NCI-H187 (cell line): ENCODE measurements at regions not wholly inside any gene's neighbourhood (a gene's known extent, or its start where the extent isn't known, plus 50 kb on each side); places are given as distances from the start of the nearest gene placed in this dataset.
"Not testable (repeated sequence)": the region's sequence is repeated elsewhere in the genome, so short reads cannot be mapped to it uniquely, and the experiment has no call there.

Source experiments
- DNase-seq, 2 experiments: peaks; one replicate each; lab custom pipeline; 2025; lab: John Stamatoyannopoulos, UW

GRCh38 chr11:21625982-21626381 lies 566.9 kb upstream of the ANO5 start:
- no peak for DNase-seq

GRCh38 chr11:21628641-21629040 lies 564.2 kb upstream of the ANO5 start:
- DNase-seq, result no peak

GRCh38 chr11:21630934-21631478 lies 561.9 kb upstream of the ANO5 start:
- DNase-seq, result no peak

- no peak for DNase-seq
Observed at GRCh38 chr11:21631991-21632390, 560.9 kb upstream of the ANO5 start.

GRCh38 chr11:21634491-21634890 lies 558.4 kb upstream of the ANO5 start:
- no peak for DNase-seq

GRCh38 chr11:21634956-21635355 lies 557.9 kb upstream of the ANO5 start:
- DNase-seq, result no peak

- DNase-seq, result no peak
Observed at GRCh38 chr11:21635394-21636145, 557.3 kb upstream of the ANO5 start.

GRCh38 chr11:21636561-21636960 lies 556.3 kb upstream of the ANO5 start:
- no peak for DNase-seq

GRCh38 chr11:21640491-21640890 lies 552.4 kb upstream of the ANO5 start:
- no peak for DNase-seq

GRCh38 chr11:21641869-21642268 lies 551.0 kb upstream of the ANO5 start:
- no peak for DNase-seq

GRCh38 chr11:21646351-21646750 lies 546.5 kb upstream of the ANO5 start:
- DNase-seq, result no peak

- no peak for DNase-seq
Observed at GRCh38 chr11:21650961-21651360, 541.9 kb upstream of the ANO5 start.

- peak; percentile 82 for DNase-seq
Observed at GRCh38 chr11:21653951-21654421, 538.9 kb upstream of the ANO5 start.

- no peak for DNase-seq
Observed at GRCh38 chr11:21656065-21656464, 536.8 kb upstream of the ANO5 start.

- no peak for DNase-seq
Observed at GRCh38 chr11:21658654-21659193, 534.2 kb upstream of the ANO5 start.

- not testable (repeated sequence) for DNase-seq
Observed at GRCh38 chr11:21659377-21659776, 533.5 kb upstream of the ANO5 start.

GRCh38 chr11:21659961-21660360 lies 532.9 kb upstream of the ANO5 start:
- DNase-seq, result no peak

GRCh38 chr11:21675049-21675616 lies 517.8 kb upstream of the ANO5 start:
- DNase-seq, result no peak

GRCh38 chr11:21687643-21688042 lies 505.2 kb upstream of the ANO5 start:
- no peak for DNase-seq

GRCh38 chr11:21704539-21704938 lies 488.3 kb upstream of the ANO5 start:
- DNase-seq, result no peak

- no peak for DNase-seq
Observed at GRCh38 chr11:21707116-21707739, 485.7 kb upstream of the ANO5 start.

GRCh38 chr11:21710809-21711208 lies 482.1 kb upstream of the ANO5 start:
- DNase-seq, result no peak

GRCh38 chr11:21711341-21711740 lies 481.5 kb upstream of the ANO5 start:
- DNase-seq, result no peak
